ENCODE measurements at regions not wholly inside any gene's neighbourhood (a gene's known extent, or its start where the extent isn't known, plus 50 kb on each side); places are given as distances from the start of the nearest gene placed in this dataset.

DNA sequence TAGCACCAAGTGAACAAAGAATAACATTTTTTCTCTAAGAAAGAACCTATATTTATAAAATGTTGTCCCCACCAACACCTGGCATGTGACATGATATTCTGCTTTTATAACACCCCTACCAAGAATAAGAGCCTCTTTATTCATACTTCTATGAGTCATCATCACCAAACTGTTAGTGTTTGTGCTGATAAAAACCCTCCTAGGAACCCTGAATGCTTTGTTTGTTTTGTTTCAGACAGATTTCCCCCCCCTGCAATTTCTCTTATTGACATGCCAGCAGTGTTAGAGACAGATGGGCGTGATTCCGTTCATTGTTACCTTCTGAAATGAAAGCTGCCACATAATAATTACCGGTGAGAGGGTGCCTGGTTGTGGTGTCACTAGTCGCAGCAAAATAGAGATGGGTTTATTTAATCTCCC is 651.1 kb downstream of the SORCS1 start:
- no peak for ATAC-seq (ENCODE audit: insufficient read depth, low FRiP score)
- no peaks in the 10 kb centered on the region for H3K36me3 ChIP-seq (ENCODE audit: control insufficient read depth in 4 of 4, insufficient read depth in 4 of 4, low read length in 4 of 4)
- no peak overlapping the region for H3K4me3 ChIP-seq
- no peaks in the 10 kb centered on the region for H3K9me3 ChIP-seq (ENCODE audit: control insufficient read depth in 4 of 4, insufficient read depth in 3 of 4, low read length in 3 of 4)
- peaks cover 0 to 3% (median 0%) of the 10 kb centered on the region in 3 donors for H3K27me3 ChIP-seq (ENCODE audit: control insufficient read depth in 3 of 3, insufficient read depth in 3 of 3, low read length in 2 of 3)
- H3K27ac ChIP-seq (ENCODE audit: low read depth in 1 of 2, low read length in 1 of 2): no peak overlapping the region
- 34 to 38% methylated on average over 4 of the region's 4 CpGs for WGBS, 2 donors
- no peak overlapping the region for H3K9ac ChIP-seq (ENCODE audit: insufficient read depth in 1 of 2, low read length in 2 of 2)
- no peak for DNase-seq
- H3K4me1 ChIP-seq (ENCODE audit: control insufficient read depth in 5 of 5, insufficient read depth in 5 of 5, low read length in 5 of 5): peaks cover 0 to 2% (median 0%) of the 10 kb centered on the region in 5 donors
- TF ChIP-seq, protein P1, sequence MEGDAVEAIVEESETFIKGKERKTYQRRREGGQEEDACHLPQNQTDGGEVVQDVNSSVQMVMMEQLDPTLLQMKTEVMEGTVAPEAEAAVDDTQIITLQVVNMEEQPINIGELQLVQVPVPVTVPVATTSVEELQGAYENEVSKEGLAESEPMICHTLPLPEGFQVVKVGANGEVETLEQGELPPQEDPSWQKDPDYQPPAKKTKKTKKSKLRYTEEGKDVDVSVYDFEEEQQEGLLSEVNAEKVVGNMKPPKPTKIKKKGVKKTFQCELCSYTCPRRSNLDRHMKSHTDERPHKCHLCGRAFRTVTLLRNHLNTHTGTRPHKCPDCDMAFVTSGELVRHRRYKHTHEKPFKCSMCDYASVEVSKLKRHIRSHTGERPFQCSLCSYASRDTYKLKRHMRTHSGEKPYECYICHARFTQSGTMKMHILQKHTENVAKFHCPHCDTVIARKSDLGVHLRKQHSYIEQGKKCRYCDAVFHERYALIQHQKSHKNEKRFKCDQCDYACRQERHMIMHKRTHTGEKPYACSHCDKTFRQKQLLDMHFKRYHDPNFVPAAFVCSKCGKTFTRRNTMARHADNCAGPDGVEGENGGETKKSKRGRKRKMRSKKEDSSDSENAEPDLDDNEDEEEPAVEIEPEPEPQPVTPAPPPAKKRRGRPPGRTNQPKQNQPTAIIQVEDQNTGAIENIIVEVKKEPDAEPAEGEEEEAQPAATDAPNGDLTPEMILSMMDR (IDR thresholded peaks at IDR 0.05; ENCODE audit: control extremely low read depth, extremely low read depth): no peak

DNA sequence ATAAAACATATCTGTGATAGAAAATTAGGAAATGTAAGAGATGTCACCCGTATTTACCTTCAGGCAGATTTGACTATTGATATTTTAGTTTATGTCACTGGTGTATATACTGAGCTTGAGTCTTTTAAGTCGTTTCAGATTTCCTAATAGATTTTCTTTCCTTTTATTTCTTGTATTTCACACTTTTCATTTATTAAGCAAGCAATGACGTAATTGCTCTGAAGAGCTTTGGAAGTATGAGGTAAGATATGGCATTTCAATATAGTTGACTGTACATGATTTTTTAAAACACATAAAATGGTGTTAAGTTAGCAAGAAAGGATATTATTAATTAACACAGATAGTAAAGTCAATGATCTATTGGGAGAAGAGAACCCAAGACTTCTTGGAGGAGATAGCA is 652.6 kb downstream of the SORCS1 start:
- TF ChIP-seq, protein P1 (IDR thresholded peaks at IDR 0.05; ENCODE audit: control extremely low read depth, extremely low read depth): no peak
- Histone ChIP-seq H3K27ac (ENCODE audit: low read depth in 1 of 2, low read length in 1 of 2) (no peak overlapping the region), H3K36me3 (ENCODE audit: control insufficient read depth in 4 of 4, insufficient read depth in 4 of 4, low read length in 4 of 4) (no peaks in the 10 kb centered on the region), H3K4me3 (no peak overlapping the region), H3K27me3 (ENCODE audit: control insufficient read depth in 3 of 3, insufficient read depth in 3 of 3, low read length in 2 of 3) (peaks cover 0 to 3% (median 0%) of the 10 kb centered on the region in 3 donors), H3K9me3 (ENCODE audit: control insufficient read depth in 4 of 4, insufficient read depth in 3 of 4, low read length in 3 of 4) (no peaks in the 10 kb centered on the region), H3K4me1 (ENCODE audit: control insufficient read depth in 5 of 5, insufficient read depth in 5 of 5, low read length in 5 of 5) (peaks cover 0 to 2% (median 0%) of the 10 kb centered on the region in 5 donors), H3K9ac (ENCODE audit: insufficient read depth in 1 of 2, low read length in 2 of 2) (no peak overlapping the region)
- no peak for ATAC-seq (ENCODE audit: insufficient read depth, low FRiP score)
- WGBS, 2 donors: 67 to 69% methylated on average over 3 of the region's 3 CpGs
- DNase-seq: no peak

DNA sequence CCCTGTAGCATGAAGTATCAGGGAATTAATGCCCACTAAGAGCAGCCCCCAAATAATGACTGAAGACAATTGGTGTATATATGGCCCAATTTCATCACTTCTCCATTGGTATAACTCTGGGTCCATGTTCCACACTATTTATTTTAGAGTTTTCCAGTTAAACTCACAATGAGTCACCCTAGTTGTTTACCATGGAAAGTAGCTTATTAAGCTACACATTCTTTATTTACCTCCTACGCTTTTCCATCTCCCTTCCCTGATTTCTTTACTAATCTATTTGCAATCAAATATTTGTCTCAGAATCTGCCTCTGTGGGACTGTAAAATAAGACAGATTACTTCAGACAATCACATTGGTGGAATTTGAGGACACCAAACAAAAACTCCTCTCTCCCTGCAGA is 655.6 kb downstream of the SORCS1 start:
- WGBS, 2 donors: 83 to 87% methylated on average over 1 of the region's 1 CpG
- H3K9ac ChIP-seq (ENCODE audit: insufficient read depth in 1 of 2, low read length in 2 of 2): no peak overlapping the region
- peaks cover 0 to 3% (median 0%) of the 10 kb centered on the region in 3 donors for H3K27me3 ChIP-seq (ENCODE audit: control insufficient read depth in 3 of 3, insufficient read depth in 3 of 3, low read length in 2 of 3)
- ATAC-seq (ENCODE audit: insufficient read depth, low FRiP score) (no peak), DNase-seq (no peak)
- no peaks in the 10 kb centered on the region for H3K9me3 ChIP-seq (ENCODE audit: control insufficient read depth in 4 of 4, insufficient read depth in 3 of 4, low read length in 3 of 4)
- TF ChIP-seq, protein P1 (IDR thresholded peaks at IDR 0.05; ENCODE audit: control extremely low read depth, extremely low read depth): no peak
- H3K27ac ChIP-seq (ENCODE audit: low read depth in 1 of 2, low read length in 1 of 2): no peak overlapping the region
- no peak overlapping the region for H3K4me3 ChIP-seq
- H3K4me1 ChIP-seq (ENCODE audit: control insufficient read depth in 5 of 5, insufficient read depth in 5 of 5, low read length in 5 of 5): no peaks in the 10 kb centered on the region
- H3K36me3 ChIP-seq (ENCODE audit: control insufficient read depth in 4 of 4, insufficient read depth in 4 of 4, low read length in 4 of 4): no peaks in the 10 kb centered on the region

Data from lung (tissue), 11 donors.